Breast epithelium (tissue), 4 donors: ENCODE measurements at regions not wholly inside any gene's neighbourhood (a gene's known extent, or its start where the extent isn't known, plus 50 kb on each side); places are given as distances from the start of the nearest gene placed in this dataset.

Experiments used
- DNase-seq, 2 donors: peaks; one replicate each; pipeline ENCODE4 v3.0.0-alpha.2; 2019; ENCODE audit warnings: low spot score in 2 of 2
- H3K27ac ChIP-seq, 2 donors: fragments of 200-600 bp; sonication (generic) in 1 of 2; one replicate each; pipeline ENCODE4 v1.5.1; 2016 to 2019; ENCODE audit warnings: mild to moderate bottlenecking in 1 of 2
- H3K27me3 ChIP-seq, 2 donors: fragments of 200-600 bp; sonication (generic) in 1 of 2; one replicate each; pipeline versions ENCODE4 v1.5.1 to v1.6.0; 2017 to 2019; ENCODE audit warnings: control low read depth in 1 of 2, mild to moderate bottlenecking in 1 of 2
- H3K36me3 ChIP-seq: fragments of 200-600 bp; one replicate; pipeline ENCODE4 v1.5.1; 2019
- H3K4me1 ChIP-seq, 2 donors: fragments of 200-600 bp; sonication (generic); one replicate each; pipeline ENCODE4 v1.5.1; 2016 to 2019; ENCODE audit warnings: control low read depth in 1 of 2
- H3K4me3 ChIP-seq, 3 donors: fragments of 200-600 bp; sonication (generic); 1 replicate in 2 of 3; 2 replicates in 1 of 3; pipeline ENCODE4 v1.5.1; 2016 to 2019; ENCODE audit warnings: mild to moderate bottlenecking in 3 of 3, moderate library complexity in 2 of 3
- H3K9me3 ChIP-seq, 2 donors: fragments of 200-600 bp; sonication (generic) in 1 of 2; one replicate each; pipeline ENCODE4 v1.5.1; 2016 to 2019; ENCODE audit warnings: control low read depth in 1 of 2
- CTCF ChIP-seq, 3 donors: fragments of 450-650 bp; IDR thresholded peaks; one replicate each; pipeline ENCODE4 v1.5.1; 2016 to 2017; ENCODE audit warnings: antibody characterized with exemption in 3 of 3, mild to moderate bottlenecking in 3 of 3, moderate library complexity in 3 of 3
- POLR2A ChIP-seq: fragments of 450-650 bp; IDR thresholded peaks from one replicate; pipeline ENCODE4 v1.6.1; 2016; ENCODE audit warnings: antibody characterized with exemption, mild to moderate bottlenecking, moderate library complexity
- POLR2AphosphoS5 ChIP-seq, 3 donors: sonication (generic); formaldehyde crosslinking; IDR thresholded peaks; one replicate each; pipeline ENCODE4 v1.6.1; 2017; ENCODE audit warnings: antibody characterized with exemption in 3 of 3
- intact Hi-C: fragments of 100-400 bp; cut with DNase I; formaldehyde crosslinking; loops from one replicate; pipeline ENCODE4 v1.15.1; 2023; ENCODE audit warnings: low total_unique reads

GRCh38 chr4:180652533-180652932 is 1590.7 kb upstream of the TENM3 start:
- Histone ChIP-seq H3K4me3 (no peak overlapping the region), H3K9me3 (no peaks in the 10 kb centered on the region), H3K4me1 (no peaks in the 10 kb centered on the region), H3K27me3 (no peaks in the 10 kb centered on the region), H3K27ac (no peak overlapping the region), H3K36me3 (no peaks in the 10 kb centered on the region)
- TF ChIP-seq POLR2AphosphoS5 (IDR thresholded peaks at IDR 0.05), result no peak
- TF ChIP-seq CTCF (IDR thresholded peaks at IDR 0.05), result no peak
- no peak for TF ChIP-seq POLR2A
- intact Hi-C loops, result no loop called here
- no peak for DNase-seq

- no peaks in the 10 kb centered on the region for H3K9me3 ChIP-seq
- no peak overlapping the region for H3K27ac ChIP-seq
- no peaks in the 10 kb centered on the region for H3K27me3 ChIP-seq
- intact Hi-C loops, result no loop called here
- H3K4me3 ChIP-seq, result no peak overlapping the region
- DNase-seq, result no peak
- TF ChIP-seq POLR2A (no peak), CTCF (IDR thresholded peaks at IDR 0.05) (no peak), POLR2AphosphoS5 (IDR thresholded peaks at IDR 0.05) (no peak)
- H3K36me3 ChIP-seq, result no peaks in the 10 kb centered on the region
- no peaks in the 10 kb centered on the region for H3K4me1 ChIP-seq
Observed at GRCh38 chr4:180655886-180656285, 1587.3 kb upstream of the TENM3 start.

- H3K4me3 ChIP-seq, result no peak overlapping the region
- no peaks in the 10 kb centered on the region for H3K27me3 ChIP-seq
- no peak for TF ChIP-seq POLR2AphosphoS5 (IDR thresholded peaks at IDR 0.05)
- TF ChIP-seq CTCF (IDR thresholded peaks at IDR 0.05), result no peak
- TF ChIP-seq POLR2A, result no peak
- H3K36me3 ChIP-seq, result no peaks in the 10 kb centered on the region
- no peaks in the 10 kb centered on the region for H3K9me3 ChIP-seq
- H3K27ac ChIP-seq, result no peak overlapping the region
- intact Hi-C loops, result no loop called here
- no peak for DNase-seq
- H3K4me1 ChIP-seq, result no peaks in the 10 kb centered on the region
Observed at GRCh38 chr4:180657881-180658280, 1585.3 kb upstream of the TENM3 start.

GRCh38 chr4:180664766-180665368 is 1578.3 kb upstream of the TENM3 start:
- DNase-seq, result peak in 1 of 2 donors; percentile 40

GRCh38 chr4:180665481-180665880 is 1577.7 kb upstream of the TENM3 start:
- H3K9me3 ChIP-seq, result no peaks in the 10 kb centered on the region
- no peak overlapping the region for H3K4me3 ChIP-seq
- intact Hi-C loops, result no loop called here
- TF ChIP-seq CTCF (IDR thresholded peaks at IDR 0.05) (no peak), POLR2AphosphoS5 (IDR thresholded peaks at IDR 0.05) (no peak), POLR2A (no peak)
- no peak for DNase-seq
- no peaks in the 10 kb centered on the region for H3K36me3 ChIP-seq
- H3K27ac ChIP-seq, result no peak overlapping the region
- H3K27me3 ChIP-seq, result no peaks in the 10 kb centered on the region
- H3K4me1 ChIP-seq, result no peaks in the 10 kb centered on the region

More at GRCh38 chr4:180664766-180665368, 1578.3 kb upstream of the TENM3 start:
- H3K27me3 ChIP-seq, result no peaks in the 10 kb centered on the region
- no peak overlapping the region for H3K27ac ChIP-seq
- H3K4me3 ChIP-seq, result no peak overlapping the region
- H3K4me1 ChIP-seq, result no peaks in the 10 kb centered on the region
- no peaks in the 10 kb centered on the region for H3K36me3 ChIP-seq
- TF ChIP-seq POLR2AphosphoS5 (IDR thresholded peaks at IDR 0.05) (no peak), CTCF (IDR thresholded peaks at IDR 0.05) (peak; percentile 7 to 46 (median 40))
- H3K9me3 ChIP-seq, result no peaks in the 10 kb centered on the region
- intact Hi-C loops, result no loop called here
